BE2C (cell line): ENCODE measurements at regions not wholly inside any gene's neighbourhood (a gene's known extent, or its start where the extent isn't known, plus 50 kb on each side); places are given as distances from the start of the nearest gene placed in this dataset.
"Not testable (repeated sequence)": the region's sequence is repeated elsewhere in the genome, so short reads cannot be mapped to it uniquely, and the experiment has no call there.

Experiments used
- DNase-seq: peaks from one replicate; pipeline ENCODE4 v3.0.0-alpha.2; 2020
- H3K27me3 ChIP-seq: fragments of 250-450 bp; sonication (Bioruptor Pico); 2 replicates; pipeline ENCODE4 v1.5.1; 2020; ENCODE audit warnings: mild to moderate bottlenecking
- H3K36me3 ChIP-seq: fragments of 250-450 bp; sonication (Bioruptor Pico); 2 replicates; pipeline ENCODE4 v1.5.1; 2020; ENCODE audit warnings: mild to moderate bottlenecking
- H3K4me1 ChIP-seq: fragments of 250-450 bp; sonication (Bioruptor Pico); 2 replicates; pipeline ENCODE4 v1.5.1; 2020
- H3K4me3 ChIP-seq: 2 replicates; pipeline ENCODE4 v1.5.1; 2011; ENCODE audit warnings: low read depth, low read length
- H3K9me3 ChIP-seq: fragments of 250-450 bp; sonication (Bioruptor Pico); 2 replicates; pipeline ENCODE4 v1.5.1; 2020
- TF ChIP-seq, protein P1 (sequence below): IDR thresholded peaks from 2 replicates; pipeline ENCODE4 v1.5.1; 2012; ENCODE audit warnings: mild to moderate bottlenecking, low read depth, low read length

- TF ChIP-seq, protein P1, sequence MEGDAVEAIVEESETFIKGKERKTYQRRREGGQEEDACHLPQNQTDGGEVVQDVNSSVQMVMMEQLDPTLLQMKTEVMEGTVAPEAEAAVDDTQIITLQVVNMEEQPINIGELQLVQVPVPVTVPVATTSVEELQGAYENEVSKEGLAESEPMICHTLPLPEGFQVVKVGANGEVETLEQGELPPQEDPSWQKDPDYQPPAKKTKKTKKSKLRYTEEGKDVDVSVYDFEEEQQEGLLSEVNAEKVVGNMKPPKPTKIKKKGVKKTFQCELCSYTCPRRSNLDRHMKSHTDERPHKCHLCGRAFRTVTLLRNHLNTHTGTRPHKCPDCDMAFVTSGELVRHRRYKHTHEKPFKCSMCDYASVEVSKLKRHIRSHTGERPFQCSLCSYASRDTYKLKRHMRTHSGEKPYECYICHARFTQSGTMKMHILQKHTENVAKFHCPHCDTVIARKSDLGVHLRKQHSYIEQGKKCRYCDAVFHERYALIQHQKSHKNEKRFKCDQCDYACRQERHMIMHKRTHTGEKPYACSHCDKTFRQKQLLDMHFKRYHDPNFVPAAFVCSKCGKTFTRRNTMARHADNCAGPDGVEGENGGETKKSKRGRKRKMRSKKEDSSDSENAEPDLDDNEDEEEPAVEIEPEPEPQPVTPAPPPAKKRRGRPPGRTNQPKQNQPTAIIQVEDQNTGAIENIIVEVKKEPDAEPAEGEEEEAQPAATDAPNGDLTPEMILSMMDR, result no peak
- Histone ChIP-seq H3K9me3 (no peaks in the 10 kb centered on the region), H3K36me3 (no peaks in the 10 kb centered on the region), H3K4me3 (no peak overlapping the region), H3K27me3 (no peaks in the 10 kb centered on the region), H3K4me1 (no peaks in the 10 kb centered on the region)
- no peak for DNase-seq
These were observed 228.5 kb downstream of the TM9SF2 start for GRCh38 chr13:99729745-99730144.

GRCh38 chr13:99727651-99728050 is 226.4 kb downstream of the TM9SF2 start:
- H3K4me3 ChIP-seq, H3K4me1 ChIP-seq, DNase-seq, H3K9me3 ChIP-seq, H3K27me3 ChIP-seq, H3K36me3 ChIP-seq: not testable (repeated sequence)

DNA sequence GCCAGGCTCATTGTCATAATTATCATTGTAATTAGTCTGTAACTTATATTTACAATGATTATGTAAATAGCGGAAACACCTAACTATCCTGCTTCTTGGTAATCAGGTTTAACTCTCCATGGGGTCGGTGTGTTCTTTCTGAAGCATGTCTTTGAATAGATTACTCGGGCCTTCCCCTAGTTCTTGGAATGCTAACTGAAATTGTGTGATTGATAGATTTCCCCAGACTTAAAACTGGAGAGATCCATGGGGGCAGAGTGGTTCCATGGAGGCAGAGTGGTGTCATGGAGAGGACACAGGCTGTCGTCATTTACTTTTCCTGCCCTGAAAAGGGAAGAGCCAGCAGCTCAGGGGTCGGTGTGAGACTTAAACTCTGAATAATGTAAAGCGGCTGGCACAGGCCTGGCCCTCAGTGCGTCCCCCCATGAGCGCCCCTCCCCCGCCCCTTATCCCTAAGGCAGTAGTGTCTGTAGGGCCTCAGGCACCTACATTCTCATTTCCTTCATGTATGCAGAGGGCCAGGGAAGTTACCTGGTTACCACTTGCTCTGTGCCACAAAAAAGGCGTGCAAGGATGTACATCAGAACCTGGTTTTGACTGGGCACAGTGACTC is 225.1 kb downstream of the TM9SF2 start:
- Histone ChIP-seq H3K9me3 (no peaks in the 10 kb centered on the region), H3K27me3 (no peaks in the 10 kb centered on the region), H3K36me3 (no peaks in the 10 kb centered on the region), H3K4me1 (no peaks in the 10 kb centered on the region), H3K4me3 (no peak overlapping the region)
- TF ChIP-seq, protein P1, result no peak
- no peak for DNase-seq

- H3K4me3 ChIP-seq, result no peak overlapping the region
- no peaks in the 10 kb centered on the region for H3K9me3 ChIP-seq
- DNase-seq, result no peak
- no peaks in the 10 kb centered on the region for H3K4me1 ChIP-seq
- H3K36me3 ChIP-seq, result no peaks in the 10 kb centered on the region
- TF ChIP-seq, protein P1, result no peak
- no peaks in the 10 kb centered on the region for H3K27me3 ChIP-seq
These were observed 224.4 kb downstream of the TM9SF2 start for GRCh38 chr13:99725644-99726043.

DNA sequence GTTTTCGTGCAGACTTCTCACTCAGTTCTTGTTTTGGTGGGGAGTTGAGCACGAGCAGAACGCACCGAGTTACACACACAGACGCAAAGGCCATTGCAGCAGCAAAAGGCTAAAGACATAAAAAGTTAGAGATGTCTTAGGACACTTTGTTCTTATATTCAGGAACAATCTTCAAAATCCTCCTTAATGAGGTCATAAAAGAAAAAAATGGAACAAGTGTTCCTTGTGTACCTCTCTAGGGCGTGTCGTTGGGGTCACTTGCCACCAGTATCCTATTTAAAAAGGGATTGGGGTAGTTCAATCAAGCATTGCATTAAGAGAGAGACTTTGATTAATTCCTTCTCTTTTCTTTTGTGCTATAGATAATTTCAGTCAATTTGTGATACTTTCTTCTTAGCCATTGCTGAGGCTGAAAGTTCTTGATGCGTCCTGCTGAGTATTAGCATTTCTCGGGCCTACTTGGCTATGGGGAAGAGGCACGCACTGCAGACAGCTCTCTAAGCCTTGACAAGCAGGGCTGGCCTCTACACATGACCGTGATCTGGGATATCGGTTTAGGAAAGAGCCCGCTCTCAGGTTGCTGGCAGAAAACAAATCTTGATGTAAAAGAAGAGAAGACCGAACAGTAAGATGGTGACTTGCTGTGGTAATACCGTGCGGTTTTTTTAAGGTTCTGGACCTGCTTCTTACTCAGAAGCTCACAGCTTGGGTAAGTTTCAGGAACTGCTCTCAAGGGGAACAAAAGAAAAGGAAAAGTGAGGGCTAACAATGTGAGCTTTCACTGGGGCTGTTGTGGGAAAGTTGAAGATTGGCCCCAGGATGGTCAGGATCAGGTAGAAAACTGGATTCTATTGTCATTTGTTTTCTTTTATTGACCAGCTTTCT is 223.6 kb downstream of the TM9SF2 start:
- Histone ChIP-seq H3K27me3 (no peaks in the 10 kb centered on the region), H3K9me3 (no peaks in the 10 kb centered on the region), H3K36me3 (no peaks in the 10 kb centered on the region), H3K4me3 (no peak overlapping the region), H3K4me1 (no peaks in the 10 kb centered on the region)
- TF ChIP-seq, protein P1, result no peak
- DNase-seq, result no peak

GRCh38 chr13:99723878-99724277 is 222.6 kb downstream of the TM9SF2 start:
- H3K4me1 ChIP-seq, result no peaks in the 10 kb centered on the region
- TF ChIP-seq, protein P1, result no peak
- H3K36me3 ChIP-seq, result no peaks in the 10 kb centered on the region
- H3K9me3 ChIP-seq, result no peaks in the 10 kb centered on the region
- H3K4me3 ChIP-seq, result no peak overlapping the region
- no peaks in the 10 kb centered on the region for H3K27me3 ChIP-seq
- DNase-seq, result no peak
